HG02852 (cell line): ENCODE measurements at regions not wholly inside any gene's neighbourhood (a gene's known extent, or its start where the extent isn't known, plus 50 kb on each side); places are given as distances from the start of the nearest gene placed in this dataset.

Source experiments
- ATAC-seq: cut with Tn5 transposase; IDR thresholded peaks from one replicate; pipeline ENCODE4 v1.9.1; 2021; ENCODE audit warnings: mild to moderate bottlenecking, moderate library complexity; ENCODE audit not compliant: unreplicated experiment

DNA sequence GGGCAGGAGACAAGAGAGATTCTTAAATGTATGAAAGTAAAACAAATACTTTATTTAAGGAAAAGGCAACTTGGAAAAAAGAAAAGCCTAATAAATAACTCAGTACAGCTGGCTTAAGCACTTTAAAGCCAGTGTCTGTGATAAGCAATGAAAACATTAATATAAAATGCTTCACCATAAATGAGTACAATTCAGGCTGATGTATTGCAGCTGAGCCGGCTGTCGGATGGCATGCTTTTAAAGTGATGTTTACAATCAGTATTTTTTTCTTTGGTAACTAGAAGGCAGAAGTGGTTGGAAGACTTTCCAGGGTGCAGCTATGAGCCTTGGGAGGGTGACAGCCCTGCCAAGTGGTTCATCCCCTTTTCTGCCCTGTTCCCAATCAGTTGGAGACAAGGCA lies 58.7 kb upstream of the CELF4 start:
- ATAC-seq: no peak

- no peak for ATAC-seq
Measured at GRCh38 chr18:37619964-37620363, 54.4 kb upstream of the CELF4 start.

- no peak for ATAC-seq
Measured at GRCh38 chr18:37617623-37618022, 52.0 kb upstream of the CELF4 start.
